DOHH2 (cell line): ENCODE measurements at regions not wholly inside any gene's neighbourhood (a gene's known extent, or its start where the extent isn't known, plus 50 kb on each side); places are given as distances from the start of the nearest gene placed in this dataset.

ENCODE experiments used
- EZH2phosphoT487 ChIP-seq: fragments of 200-600 bp; sonication (generic); IDR thresholded peaks from 2 replicates; pipeline ENCODE4 v1.6.1; 2017; ENCODE audit warnings: borderline replicate concordance, mild to moderate bottlenecking, antibody characterized with exemption, low read length, moderate library complexity, mixed read lengths
- TF ChIP-seq, protein P1 (sequence below): fragments of 200-600 bp; sonication (generic); IDR thresholded peaks from one replicate; pipeline ENCODE4 v1.5.1; 2014; ENCODE audit warnings: antibody characterized with exemption, mild to moderate bottlenecking, low read depth, low read length; ENCODE audit not compliant: poor library complexity, severe bottlenecking

DNA sequence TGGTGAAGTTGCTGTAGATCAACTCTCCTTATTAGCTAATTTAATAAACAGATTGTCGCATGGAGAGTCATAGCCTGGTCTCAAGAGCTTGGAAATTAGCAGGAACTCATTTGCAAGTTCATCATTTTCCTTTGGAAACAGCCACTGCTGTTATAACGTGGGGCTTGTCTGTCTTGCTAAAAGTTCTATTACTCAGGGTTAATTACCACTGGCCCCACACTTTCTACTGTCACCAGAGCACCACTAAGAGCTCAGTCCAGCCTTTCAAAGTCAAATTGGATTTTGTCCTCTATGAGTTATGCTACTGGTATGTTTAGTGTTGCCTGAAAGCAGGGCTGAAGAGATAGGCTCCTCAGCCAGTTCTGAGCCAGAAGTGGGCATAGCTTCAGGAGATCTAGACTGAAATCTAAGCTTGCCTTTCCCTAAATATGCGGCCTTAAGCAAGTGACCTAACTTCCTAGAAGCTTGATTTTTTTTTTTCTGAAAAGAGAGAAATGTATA is 292.2 kb downstream of the INSC start:
- TF ChIP-seq, protein P1, sequence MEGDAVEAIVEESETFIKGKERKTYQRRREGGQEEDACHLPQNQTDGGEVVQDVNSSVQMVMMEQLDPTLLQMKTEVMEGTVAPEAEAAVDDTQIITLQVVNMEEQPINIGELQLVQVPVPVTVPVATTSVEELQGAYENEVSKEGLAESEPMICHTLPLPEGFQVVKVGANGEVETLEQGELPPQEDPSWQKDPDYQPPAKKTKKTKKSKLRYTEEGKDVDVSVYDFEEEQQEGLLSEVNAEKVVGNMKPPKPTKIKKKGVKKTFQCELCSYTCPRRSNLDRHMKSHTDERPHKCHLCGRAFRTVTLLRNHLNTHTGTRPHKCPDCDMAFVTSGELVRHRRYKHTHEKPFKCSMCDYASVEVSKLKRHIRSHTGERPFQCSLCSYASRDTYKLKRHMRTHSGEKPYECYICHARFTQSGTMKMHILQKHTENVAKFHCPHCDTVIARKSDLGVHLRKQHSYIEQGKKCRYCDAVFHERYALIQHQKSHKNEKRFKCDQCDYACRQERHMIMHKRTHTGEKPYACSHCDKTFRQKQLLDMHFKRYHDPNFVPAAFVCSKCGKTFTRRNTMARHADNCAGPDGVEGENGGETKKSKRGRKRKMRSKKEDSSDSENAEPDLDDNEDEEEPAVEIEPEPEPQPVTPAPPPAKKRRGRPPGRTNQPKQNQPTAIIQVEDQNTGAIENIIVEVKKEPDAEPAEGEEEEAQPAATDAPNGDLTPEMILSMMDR: no peak
- no peak for TF ChIP-seq EZH2phosphoT487
